ENCODE measurements at regions not wholly inside any gene's neighbourhood (a gene's known extent, or its start where the extent isn't known, plus 50 kb on each side); places are given as distances from the start of the nearest gene placed in this dataset.

DNA sequence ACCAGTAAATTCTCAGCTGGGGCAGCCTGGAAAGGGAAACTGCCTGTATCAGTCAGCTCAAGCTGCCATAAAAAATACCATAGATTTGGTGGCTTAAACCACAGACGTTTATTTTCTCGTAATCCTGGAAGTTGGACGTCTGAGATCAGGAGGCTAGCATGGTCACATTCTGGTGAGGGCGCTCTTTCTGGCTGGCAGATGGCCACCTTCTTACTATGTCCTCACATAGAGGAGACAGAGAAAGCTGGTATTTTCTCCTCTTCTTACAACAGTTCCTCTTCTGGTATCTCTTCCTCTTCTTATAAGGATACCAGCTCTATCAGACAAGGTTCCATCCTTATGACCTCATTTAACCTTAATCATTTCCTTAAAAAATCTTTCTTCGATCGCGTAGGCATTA is 50.5 kb upstream of the RFX3 start:
- no peak for ATAC-seq
- Histone ChIP-seq H3K4me1 (ENCODE audit: insufficient read depth) (no peaks in the 10 kb centered on the region), H3K4me3 (no peak overlapping the region)

DNA sequence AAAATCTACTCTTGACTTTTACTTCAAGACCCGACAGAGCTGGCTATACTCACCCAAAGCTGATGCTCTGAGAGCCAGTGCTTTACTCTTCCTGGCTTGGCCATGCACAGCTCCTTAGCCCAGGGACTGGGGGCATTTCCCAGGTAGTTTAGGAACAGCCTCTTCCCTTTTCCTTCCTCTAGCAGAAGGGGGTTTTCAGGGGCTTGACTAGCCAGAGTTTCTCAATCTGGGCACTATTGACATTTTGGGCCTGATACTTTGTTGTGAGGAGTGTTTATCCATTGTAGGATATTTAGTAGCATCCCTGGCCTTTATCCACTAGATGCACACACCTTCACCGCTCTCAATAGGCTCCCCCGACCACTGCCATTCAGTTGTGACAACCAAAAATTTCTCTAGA is 50.0 kb upstream of the RFX3 start:
- H3K9me3 Mint-ChIP-seq: peaks cover 10% of the 10 kb centered on the region
- H4K20me1 ChIP-seq (replicated peaks; ENCODE audit: insufficient read depth): no peaks in the 10 kb centered on the region
- H3F3A ChIP-seq (replicated peaks; ENCODE audit: low read depth): no peaks in the 10 kb centered on the region
- H3K36me3 ChIP-seq (ENCODE audit: insufficient read depth): no peaks in the 10 kb centered on the region
- H3K4me3 ChIP-seq: no peak overlapping the region
- H3K27ac ChIP-seq (ENCODE audit: low read depth): no peak overlapping the region
- ATAC-seq (no peak), DNase-seq (ENCODE audit: low spot score) (no peak)
- no peaks in the 10 kb centered on the region for H3K4me1 ChIP-seq (ENCODE audit: insufficient read depth)
- H3K9me2 ChIP-seq (ENCODE audit: insufficient read depth): no peaks in the 10 kb centered on the region
- peaks cover 11% of the 10 kb centered on the region; the same call in 2 of the 3 replicates for H3K36me3 Mint-ChIP-seq (ENCODE audit: low read depth)
- H3K4me1 Mint-ChIP-seq: no peaks in the 10 kb centered on the region
- H3K4me2 ChIP-seq: no peak overlapping the region
- no peaks in the 10 kb centered on the region for H3K27me3 Mint-ChIP-seq (ENCODE audit: insufficient read depth, low read depth, poor library complexity)
- no peak overlapping the region for H3K27ac Mint-ChIP-seq
- no peak overlapping the region for H3K4me3 Mint-ChIP-seq
- no peaks in the 10 kb centered on the region for H3K27me3 ChIP-seq (ENCODE audit: insufficient read depth)
- no peak overlapping the region for H2AFZ ChIP-seq
- H3K79me2 ChIP-seq (replicated peaks; ENCODE audit: insufficient read depth): no peaks in the 10 kb centered on the region
- TF ChIP-seq, protein P1, sequence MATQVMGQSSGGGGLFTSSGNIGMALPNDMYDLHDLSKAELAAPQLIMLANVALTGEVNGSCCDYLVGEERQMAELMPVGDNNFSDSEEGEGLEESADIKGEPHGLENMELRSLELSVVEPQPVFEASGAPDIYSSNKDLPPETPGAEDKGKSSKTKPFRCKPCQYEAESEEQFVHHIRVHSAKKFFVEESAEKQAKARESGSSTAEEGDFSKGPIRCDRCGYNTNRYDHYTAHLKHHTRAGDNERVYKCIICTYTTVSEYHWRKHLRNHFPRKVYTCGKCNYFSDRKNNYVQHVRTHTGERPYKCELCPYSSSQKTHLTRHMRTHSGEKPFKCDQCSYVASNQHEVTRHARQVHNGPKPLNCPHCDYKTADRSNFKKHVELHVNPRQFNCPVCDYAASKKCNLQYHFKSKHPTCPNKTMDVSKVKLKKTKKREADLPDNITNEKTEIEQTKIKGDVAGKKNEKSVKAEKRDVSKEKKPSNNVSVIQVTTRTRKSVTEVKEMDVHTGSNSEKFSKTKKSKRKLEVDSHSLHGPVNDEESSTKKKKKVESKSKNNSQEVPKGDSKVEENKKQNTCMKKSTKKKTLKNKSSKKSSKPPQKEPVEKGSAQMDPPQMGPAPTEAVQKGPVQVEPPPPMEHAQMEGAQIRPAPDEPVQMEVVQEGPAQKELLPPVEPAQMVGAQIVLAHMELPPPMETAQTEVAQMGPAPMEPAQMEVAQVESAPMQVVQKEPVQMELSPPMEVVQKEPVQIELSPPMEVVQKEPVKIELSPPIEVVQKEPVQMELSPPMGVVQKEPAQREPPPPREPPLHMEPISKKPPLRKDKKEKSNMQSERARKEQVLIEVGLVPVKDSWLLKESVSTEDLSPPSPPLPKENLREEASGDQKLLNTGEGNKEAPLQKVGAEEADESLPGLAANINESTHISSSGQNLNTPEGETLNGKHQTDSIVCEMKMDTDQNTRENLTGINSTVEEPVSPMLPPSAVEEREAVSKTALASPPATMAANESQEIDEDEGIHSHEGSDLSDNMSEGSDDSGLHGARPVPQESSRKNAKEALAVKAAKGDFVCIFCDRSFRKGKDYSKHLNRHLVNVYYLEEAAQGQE (IDR thresholded peaks at IDR 0.05; ENCODE audit: unreplicated experiment): no peak
- TF ChIP-seq CREB1 (CRISPR knock-in tag; IDR thresholded peaks at IDR 0.05; ENCODE audit: low read depth): no peak
- no peak for TF ChIP-seq EZH2phosphoT487 (IDR thresholded peaks at IDR 0.05; ENCODE audit: unreplicated experiment)
- TF ChIP-seq, protein P2, sequence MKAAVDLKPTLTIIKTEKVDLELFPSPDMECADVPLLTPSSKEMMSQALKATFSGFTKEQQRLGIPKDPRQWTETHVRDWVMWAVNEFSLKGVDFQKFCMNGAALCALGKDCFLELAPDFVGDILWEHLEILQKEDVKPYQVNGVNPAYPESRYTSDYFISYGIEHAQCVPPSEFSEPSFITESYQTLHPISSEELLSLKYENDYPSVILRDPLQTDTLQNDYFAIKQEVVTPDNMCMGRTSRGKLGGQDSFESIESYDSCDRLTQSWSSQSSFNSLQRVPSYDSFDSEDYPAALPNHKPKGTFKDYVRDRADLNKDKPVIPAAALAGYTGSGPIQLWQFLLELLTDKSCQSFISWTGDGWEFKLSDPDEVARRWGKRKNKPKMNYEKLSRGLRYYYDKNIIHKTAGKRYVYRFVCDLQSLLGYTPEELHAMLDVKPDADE (IDR thresholded peaks at IDR 0.05): no peak
- no peak for TF ChIP-seq NANOG (IDR thresholded peaks at IDR 0.05; ENCODE audit: borderline replicate concordance)
- TF ChIP-seq STAT1 (IDR thresholded peaks at IDR 0.05; ENCODE audit: unreplicated experiment): no peak
- TF ChIP-seq, protein P3, sequence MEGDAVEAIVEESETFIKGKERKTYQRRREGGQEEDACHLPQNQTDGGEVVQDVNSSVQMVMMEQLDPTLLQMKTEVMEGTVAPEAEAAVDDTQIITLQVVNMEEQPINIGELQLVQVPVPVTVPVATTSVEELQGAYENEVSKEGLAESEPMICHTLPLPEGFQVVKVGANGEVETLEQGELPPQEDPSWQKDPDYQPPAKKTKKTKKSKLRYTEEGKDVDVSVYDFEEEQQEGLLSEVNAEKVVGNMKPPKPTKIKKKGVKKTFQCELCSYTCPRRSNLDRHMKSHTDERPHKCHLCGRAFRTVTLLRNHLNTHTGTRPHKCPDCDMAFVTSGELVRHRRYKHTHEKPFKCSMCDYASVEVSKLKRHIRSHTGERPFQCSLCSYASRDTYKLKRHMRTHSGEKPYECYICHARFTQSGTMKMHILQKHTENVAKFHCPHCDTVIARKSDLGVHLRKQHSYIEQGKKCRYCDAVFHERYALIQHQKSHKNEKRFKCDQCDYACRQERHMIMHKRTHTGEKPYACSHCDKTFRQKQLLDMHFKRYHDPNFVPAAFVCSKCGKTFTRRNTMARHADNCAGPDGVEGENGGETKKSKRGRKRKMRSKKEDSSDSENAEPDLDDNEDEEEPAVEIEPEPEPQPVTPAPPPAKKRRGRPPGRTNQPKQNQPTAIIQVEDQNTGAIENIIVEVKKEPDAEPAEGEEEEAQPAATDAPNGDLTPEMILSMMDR (conservative IDR thresholded peaks at IDR 0.05; ENCODE audit: low read depth in 2 of 2): no peak
- no peak for TF ChIP-seq ZNF331 (CRISPR knock-in tag; IDR thresholded peaks at IDR 0.05; ENCODE audit: low read depth)
- no peak for TF ChIP-seq JUNB (IDR thresholded peaks at IDR 0.05; ENCODE audit: unreplicated experiment)
- no peak for TF ChIP-seq ZNF114 (CRISPR knock-in tag; IDR thresholded peaks at IDR 0.05)

More for the DNA sequence above, 50.5 kb upstream of the RFX3 start:
- Mint-ChIP-seq H3K9me3 (peaks cover 15% of the 10 kb centered on the region), H3K36me3 (ENCODE audit: low read depth) (peaks cover 16% of the 10 kb centered on the region; the same call in 2 of the 3 replicates), H3K4me1 (no peaks in the 10 kb centered on the region), H3K4me3 (no peak overlapping the region), H3K27me3 (ENCODE audit: insufficient read depth, low read depth, poor library complexity) (no peaks in the 10 kb centered on the region), H3K27ac (no peak overlapping the region)
- H3K4me2 ChIP-seq: no peak overlapping the region
- TF ChIP-seq, protein P3 (conservative IDR thresholded peaks at IDR 0.05; ENCODE audit: low read depth in 2 of 2): peak in 1 of 2 experiments; percentile 39; a peak in 2 of 4 replicates
- TF ChIP-seq STAT1 (IDR thresholded peaks at IDR 0.05; ENCODE audit: unreplicated experiment): no peak
- no peak for DNase-seq (ENCODE audit: low spot score)
- H4K20me1 ChIP-seq (replicated peaks; ENCODE audit: insufficient read depth): no peaks in the 10 kb centered on the region
- 0 out of 2 replicates have a peak, but pooled peaks cover under 1% of the 10 kb centered on the region for H3K9me2 ChIP-seq (ENCODE audit: insufficient read depth)
- H3K27ac ChIP-seq (ENCODE audit: low read depth): no peak overlapping the region
- H3K36me3 ChIP-seq (ENCODE audit: insufficient read depth): no peaks in the 10 kb centered on the region
- H3F3A ChIP-seq (replicated peaks; ENCODE audit: low read depth): no peaks in the 10 kb centered on the region
- H3K79me2 ChIP-seq (replicated peaks; ENCODE audit: insufficient read depth): no peaks in the 10 kb centered on the region
- H2AFZ ChIP-seq: no peak overlapping the region
- no peaks in the 10 kb centered on the region for H3K27me3 ChIP-seq (ENCODE audit: insufficient read depth)
